Head of caudate nucleus (tissue), 42 donors: ENCODE measurements at regions not wholly inside any gene's neighbourhood (a gene's known extent, or its start where the extent isn't known, plus 50 kb on each side); places are given as distances from the start of the nearest gene placed in this dataset.
A peak's percentile ranks its signal among the peaks of the same experiment; 100 is the strongest.

ENCODE experiments used
- DNase-seq, 42 donors: peaks; one replicate each; pipeline versions ENCODE4 v3.0.0 to v3.0.0-alpha.2; 2020 to 2021; ENCODE audit warnings: mixed read lengths in 7 of 42
- intact Hi-C: fragments of 100-400 bp; cut with DNase I; formaldehyde crosslinking; loops from one replicate; pipeline ENCODE4 v1.15.0; 2022

DNA sequence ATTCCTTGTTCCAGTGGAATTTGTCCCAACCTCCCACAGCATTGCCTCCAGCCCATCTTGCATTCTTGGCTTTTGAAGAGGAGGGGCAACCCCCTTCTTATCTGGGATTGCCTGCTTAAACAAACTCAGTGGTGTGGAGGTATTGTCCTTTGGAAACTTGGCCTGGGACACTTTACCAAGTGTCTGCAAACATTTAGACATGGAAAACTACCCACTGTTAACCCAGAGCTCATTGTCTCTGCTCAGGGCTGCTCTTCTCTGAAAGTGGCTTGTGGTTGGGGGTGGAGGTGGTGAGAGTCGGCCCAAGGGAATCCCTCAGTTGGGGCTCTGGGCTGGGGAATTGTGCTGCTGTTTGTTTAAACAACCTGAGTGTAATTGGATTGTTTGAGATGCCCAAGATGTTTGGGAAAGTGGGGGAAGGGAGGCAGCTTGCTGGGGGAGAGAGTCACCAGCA is 178.3 kb upstream of the GATA6 start:
- no peak for DNase-seq
- intact Hi-C loops, result no loop called here

GRCh38 chr18:21991886-21992285 is 177.5 kb upstream of the GATA6 start:
- no peak for DNase-seq
- intact Hi-C loops, result no loop called here

DNA sequence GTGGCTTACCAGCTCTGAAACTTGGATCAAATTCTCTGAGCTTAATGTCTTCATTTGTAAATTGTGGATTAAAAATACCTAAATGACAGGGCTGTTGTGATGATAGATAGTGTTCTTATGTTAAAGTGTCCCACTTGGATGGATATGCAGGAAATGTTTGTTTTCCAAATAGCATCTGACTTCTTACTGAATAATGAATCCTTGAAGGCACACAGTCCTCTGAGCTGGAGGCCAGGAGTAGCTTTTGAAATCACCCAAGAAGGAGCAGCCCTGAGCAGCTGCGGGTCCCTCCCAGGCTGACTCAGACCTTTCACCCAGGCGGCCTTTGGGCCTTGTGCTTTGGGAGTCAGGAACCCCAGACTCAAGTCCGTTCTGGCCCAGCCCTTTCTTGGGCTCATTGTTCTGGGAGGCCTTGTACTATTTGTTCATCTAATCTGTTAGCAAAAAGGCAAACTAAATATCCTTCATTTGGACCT is 173.0 kb upstream of the GATA6 start:
- intact Hi-C loops, result no loop called here
- no peak for DNase-seq

DNA sequence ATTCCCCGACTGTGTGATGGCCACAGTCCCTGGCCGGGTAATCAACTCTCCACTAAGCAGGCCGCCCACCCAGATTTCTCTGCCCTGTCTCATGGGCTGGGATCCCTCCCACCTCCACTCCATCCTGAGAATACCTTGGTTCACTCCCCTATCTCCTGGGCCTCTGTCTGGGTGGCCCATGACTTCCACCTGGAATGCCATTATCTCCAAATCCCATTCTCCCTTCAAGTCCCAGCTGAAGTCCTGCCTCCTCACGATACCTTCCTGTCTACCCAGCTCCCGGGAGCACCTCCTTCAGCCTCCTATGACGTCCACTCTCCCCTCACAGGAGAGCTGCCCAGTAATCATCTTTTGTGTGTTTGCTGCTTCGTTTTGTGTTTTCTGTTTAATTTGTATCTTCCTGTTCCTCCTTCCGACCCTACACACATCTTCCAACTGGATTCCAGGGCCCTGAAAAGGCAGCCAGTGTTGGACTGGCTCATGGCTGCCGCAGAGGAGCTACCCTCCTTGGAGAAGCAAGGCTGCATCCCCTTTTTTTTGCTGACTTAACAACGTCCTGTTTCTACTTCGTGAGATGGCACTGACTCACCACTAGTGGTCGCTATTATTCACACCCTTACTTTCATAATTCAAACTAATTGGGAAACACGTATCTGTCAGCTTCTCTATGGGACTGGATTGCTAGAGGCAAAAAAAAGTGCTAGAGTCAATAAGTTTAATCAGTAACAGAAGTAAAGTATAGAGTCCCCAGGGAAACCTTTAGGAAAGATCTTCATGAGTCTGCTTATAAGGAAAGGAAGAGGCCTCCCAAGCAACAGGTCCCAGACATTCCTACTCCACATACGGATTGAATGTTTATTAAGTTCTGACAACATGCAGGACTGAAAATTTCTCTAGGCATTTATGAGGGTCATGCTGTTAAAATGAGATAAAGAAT is 171.9 kb upstream of the GATA6 start:
- peak in 2 of 42 donors; percentile 4 to 21 for DNase-seq
- intact Hi-C loops, result no loop called here

- DNase-seq, result no peak
Measured at GRCh38 chr18:21998486-21998885, 170.9 kb upstream of the GATA6 start.

DNA sequence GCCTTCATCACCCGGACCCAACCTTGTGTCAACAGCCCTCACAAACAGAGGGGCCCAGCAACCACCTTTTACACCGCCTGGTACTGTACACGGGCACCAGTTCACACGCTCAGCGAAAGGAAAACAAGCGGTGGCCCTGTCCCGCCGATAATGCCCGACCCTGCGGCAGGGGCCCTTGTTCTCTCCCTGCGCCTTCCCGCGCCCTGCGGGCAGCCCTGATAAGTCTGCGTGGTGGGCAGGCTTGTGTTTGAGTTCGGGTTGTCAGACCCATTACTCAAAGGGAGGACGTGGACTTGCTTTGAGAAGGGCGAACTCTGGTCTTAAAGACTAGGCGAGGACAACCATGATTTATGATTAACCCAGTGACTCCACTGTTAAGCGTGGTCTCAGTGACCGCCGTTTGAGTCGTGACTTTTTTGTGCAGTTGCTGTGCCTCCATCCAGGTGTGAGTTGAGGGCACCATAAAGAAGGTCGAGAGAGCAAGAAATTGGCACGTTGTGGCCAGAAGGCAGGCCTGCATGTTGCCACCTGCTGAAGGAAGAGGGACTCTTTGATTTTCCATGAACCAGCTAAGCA is 167.4 kb upstream of the GATA6 start:
- no peak for DNase-seq
- intact Hi-C loops, result no loop called here

More at GRCh38 chr18:21998486-21998885, 170.9 kb upstream of the GATA6 start:
- intact Hi-C loops, result no loop called here

GRCh38 chr18:22005191-22005841 is 164.1 kb upstream of the GATA6 start:
- DNase-seq, result peak in 3 of 42 donors; percentile 12 to 54 (median 14)
- intact Hi-C loops, result no loop called here

GRCh38 chr18:22006458-22006857 is 162.9 kb upstream of the GATA6 start:
- peak in 1 of 42 donors; percentile 13 for DNase-seq
- intact Hi-C loops, result no loop called here

DNA sequence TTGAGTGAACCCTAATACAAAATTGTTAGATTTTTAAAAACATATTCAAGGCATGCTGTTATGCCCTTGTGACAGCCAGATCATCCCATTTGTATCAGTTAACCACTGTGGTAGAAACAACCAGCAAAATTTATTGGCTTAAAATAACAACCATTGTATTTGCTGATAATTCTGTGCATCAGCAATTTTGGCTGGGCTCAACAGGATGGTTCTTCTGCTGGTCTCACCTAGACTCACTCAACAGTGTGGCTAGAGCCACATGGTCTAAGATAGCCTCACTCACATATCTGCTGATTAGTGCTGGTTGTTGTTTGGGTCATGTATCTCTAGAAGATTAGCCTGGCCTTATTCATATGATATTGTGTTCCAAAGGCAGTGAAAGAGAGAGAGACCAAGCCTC is 160.1 kb upstream of the GATA6 start:
- DNase-seq, result no peak
- intact Hi-C loops, result no loop called here

- intact Hi-C loops, result no loop called here
- DNase-seq, result no peak
Measured at GRCh38 chr18:22013993-22014392, 155.4 kb upstream of the GATA6 start.

- no peak for DNase-seq
- intact Hi-C loops, result no loop called here
Measured at GRCh38 chr18:22015156-22015555, 154.2 kb upstream of the GATA6 start.

DNA sequence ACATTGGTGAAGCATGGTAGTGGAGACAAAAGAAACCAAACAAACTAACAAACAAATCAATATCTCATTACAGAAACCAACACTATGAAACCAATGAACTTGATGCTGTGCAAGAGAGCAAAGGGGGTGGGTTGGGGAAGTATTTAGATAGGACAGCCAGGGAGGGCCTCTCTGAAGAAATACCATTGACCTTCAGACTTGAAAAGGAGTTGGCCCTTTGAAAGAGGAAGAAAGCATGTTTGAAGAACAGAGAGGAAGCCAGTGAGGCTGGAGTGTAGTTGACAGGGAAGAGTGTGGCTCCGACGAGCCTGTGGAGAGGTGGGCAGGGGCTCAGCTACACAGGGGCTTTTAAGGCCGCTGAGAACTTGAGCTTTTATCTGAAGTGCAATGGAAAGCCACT is 151.0 kb upstream of the GATA6 start:
- intact Hi-C loops, result no loop called here

DNA sequence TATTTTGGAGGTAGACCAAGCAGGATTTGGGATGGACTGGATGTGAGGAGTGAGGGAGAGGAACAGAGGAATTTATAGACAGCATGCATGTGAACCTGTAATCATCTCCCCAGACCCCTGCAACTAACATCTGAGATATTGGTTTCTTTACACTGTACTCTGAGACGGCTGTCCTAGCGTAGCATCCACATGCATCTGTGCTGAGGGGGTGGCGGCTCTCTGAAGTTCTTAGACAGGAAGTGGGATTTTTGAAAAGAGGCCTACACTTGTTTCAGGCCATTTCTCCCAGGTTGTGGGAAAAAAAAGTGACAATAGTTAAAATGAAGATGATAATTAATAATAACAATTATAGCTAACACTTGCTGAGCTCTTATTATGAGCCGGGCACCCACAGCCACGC is 150.2 kb upstream of the GATA6 start:
- intact Hi-C loops, result no loop called here
- DNase-seq, result no peak

More for the DNA sequence above, 151.0 kb upstream of the GATA6 start:
- DNase-seq, result no peak

DNA sequence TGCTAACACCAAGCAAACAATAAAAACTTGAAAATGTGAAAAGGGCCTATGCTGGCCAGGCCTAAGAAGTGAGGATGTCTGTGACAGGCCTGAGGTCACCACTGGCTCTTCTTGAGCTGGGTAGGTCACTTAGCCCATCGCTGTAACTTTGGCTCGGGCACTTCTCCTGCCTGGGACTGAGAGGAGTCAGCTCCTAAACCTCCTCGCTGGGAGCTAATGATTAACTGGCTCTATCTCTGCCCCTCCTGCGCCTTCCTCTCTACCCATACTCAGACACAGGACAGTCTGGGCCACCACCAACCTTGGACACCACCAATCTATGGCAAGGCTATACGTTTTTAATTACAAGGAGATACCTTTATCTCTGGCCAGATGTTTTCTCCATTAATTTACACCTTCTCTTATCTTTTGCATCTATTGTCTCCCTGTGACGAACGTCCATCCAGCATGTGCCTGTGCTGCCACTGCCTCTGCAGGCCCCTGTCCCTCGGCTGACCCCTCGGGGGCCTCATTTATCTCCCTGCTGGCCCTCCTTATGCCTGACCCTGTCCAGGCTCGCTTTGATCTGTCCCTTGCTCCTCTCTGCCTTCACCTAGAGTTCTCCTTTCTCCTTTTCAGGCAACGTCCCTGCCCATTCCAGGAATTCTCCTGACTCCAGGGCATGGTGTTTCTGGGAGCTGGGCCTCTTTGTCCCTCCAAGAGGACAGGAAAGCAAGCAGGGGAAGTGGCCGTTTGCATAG is 149.1 kb upstream of the GATA6 start:
- intact Hi-C loops, result no loop called here
- DNase-seq, result no peak

- intact Hi-C loops, result no loop called here
- DNase-seq, result no peak
Measured at GRCh38 chr18:22020867-22021370, 148.5 kb upstream of the GATA6 start.

DNA sequence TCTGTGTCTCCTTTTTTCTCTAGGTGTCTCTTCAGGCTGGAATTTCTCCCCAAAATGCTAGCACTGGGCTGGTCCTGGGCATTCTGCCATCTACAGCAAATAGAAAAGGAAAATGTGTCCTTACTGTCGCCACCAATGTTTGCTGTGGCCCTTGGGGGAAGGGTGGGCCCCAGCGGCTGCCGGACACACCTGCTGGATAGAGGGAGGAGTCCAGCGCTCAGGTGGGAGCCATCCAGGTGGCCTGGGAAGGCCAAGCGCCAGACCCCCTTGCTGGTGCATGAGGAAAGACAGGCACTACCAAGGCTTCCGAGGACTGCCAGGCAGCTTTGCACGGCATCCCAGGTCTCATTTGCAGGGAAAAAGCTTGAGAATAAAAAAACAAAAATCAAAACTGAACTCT is 147.7 kb upstream of the GATA6 start:
- no peak for DNase-seq
- intact Hi-C loops, result no loop called here

DNA sequence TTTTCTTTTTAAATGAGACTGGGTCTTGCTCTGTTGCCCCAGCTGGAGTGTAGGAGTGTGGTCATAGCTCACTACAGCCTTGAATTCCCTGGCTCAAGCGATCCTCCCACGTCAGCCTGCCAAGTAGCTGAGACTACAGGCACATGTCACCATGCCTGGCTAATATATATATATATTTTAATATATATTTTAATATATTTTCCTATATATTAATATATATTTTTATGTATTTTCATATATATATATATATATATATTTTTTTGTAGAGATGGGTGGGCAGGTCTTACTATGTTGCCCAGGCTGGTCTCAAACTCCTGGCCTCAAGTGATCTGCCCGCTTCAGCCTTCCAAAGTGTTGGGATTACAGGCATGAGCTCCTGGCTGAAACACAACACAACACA is 144.5 kb upstream of the GATA6 start:
- no peak for DNase-seq
- intact Hi-C loops, result no loop called here

- intact Hi-C loops, result no loop called here
- DNase-seq, result no peak
Measured at GRCh38 chr18:22026362-22026761, 143.0 kb upstream of the GATA6 start.

- DNase-seq, result no peak
- intact Hi-C loops, result no loop called here
Measured at GRCh38 chr18:22026889-22027288, 142.5 kb upstream of the GATA6 start.
